ENCODE measurements at regions not wholly inside any gene's neighbourhood (a gene's known extent, or its start where the extent isn't known, plus 50 kb on each side); places are given as distances from the start of the nearest gene placed in this dataset.

GRCh38 chr3:191634902-191635301, 173.9 kb downstream of the PYDC2 start:
- Histone ChIP-seq H3K4me3 (ENCODE audit: control insufficient read depth in 1 of 2, extremely low read depth in 1 of 2, low read length in 1 of 2) (no peak overlapping the region), H3K4me1 (ENCODE audit: control insufficient read depth in 1 of 2, extremely low read depth in 1 of 2, insufficient read depth in 2 of 2, low read length in 2 of 2) (no peaks in the 10 kb centered on the region), H3K27me3 (replicated peaks in 1 of 2; ENCODE audit: control insufficient read depth in 2 of 2, extremely low read depth in 1 of 2, insufficient read depth in 2 of 2, low read length in 1 of 2) (no peaks in the 10 kb centered on the region), H3K9me3 (no peaks in the 10 kb centered on the region), H3K27ac (ENCODE audit: low read length) (no peak overlapping the region), H3K36me3 (ENCODE audit: control insufficient read depth in 2 of 2, extremely low read depth in 1 of 2, insufficient read depth in 1 of 2, low read length in 1 of 2) (no peaks in the 10 kb centered on the region)
- no peak overlapping the region for H3K27ac Mint-ChIP-seq
- no peak for DNase-seq
- WGBS (ENCODE audit: insufficient coverage) = no CpG with 5 or more reads among the region's 1 CpG
- no peak for ATAC-seq (replicated peaks in 1 of 4)
- no peaks in the 10 kb centered on the region for H3K4me1 Mint-ChIP-seq
- no peaks in the 10 kb centered on the region for H3K27me3 Mint-ChIP-seq
- H3K9me3 Mint-ChIP-seq = peaks cover 4 to 10% (median 8%) of the 10 kb centered on the region in 3 donors
- CTCF ChIA-PET = no interaction called here
- POLR2A ChIA-PET = no interaction called here
- no peaks in the 10 kb centered on the region for H3K36me3 Mint-ChIP-seq
- H3K4me3 Mint-ChIP-seq = no peak overlapping the region

- POLR2A ChIA-PET = no interaction called here
- Mint-ChIP-seq H3K36me3 (no peaks in the 10 kb centered on the region), H3K4me1 (no peaks in the 10 kb centered on the region)
These were observed 176.6 kb downstream of the PYDC2 start for GRCh38 chr3:191637611-191638010.

GRCh38 chr3:191641789-191642188, 180.8 kb downstream of the PYDC2 start:
- H3K9me3 Mint-ChIP-seq = peaks cover 23 to 25% (median 23%) of the 10 kb centered on the region in 3 donors
- Histone ChIP-seq H3K4me1 (ENCODE audit: control insufficient read depth in 1 of 2, extremely low read depth in 1 of 2, insufficient read depth in 2 of 2, low read length in 2 of 2) (no peaks in the 10 kb centered on the region), H3K36me3 (ENCODE audit: control insufficient read depth in 2 of 2, extremely low read depth in 1 of 2, insufficient read depth in 1 of 2, low read length in 1 of 2) (no peaks in the 10 kb centered on the region), H3K4me3 (ENCODE audit: control insufficient read depth in 1 of 2, extremely low read depth in 1 of 2, low read length in 1 of 2) (no peak overlapping the region), H3K27ac (ENCODE audit: low read length) (no peak overlapping the region), H3K27me3 (replicated peaks in 1 of 2; ENCODE audit: control insufficient read depth in 2 of 2, extremely low read depth in 1 of 2, insufficient read depth in 2 of 2, low read length in 1 of 2) (no peaks in the 10 kb centered on the region), H3K9me3 (no peaks in the 10 kb centered on the region)
- POLR2A ChIA-PET = no interaction called here
- no peaks in the 10 kb centered on the region for H3K27me3 Mint-ChIP-seq
- H3K4me1 Mint-ChIP-seq = no peaks in the 10 kb centered on the region
- CTCF ChIA-PET = no interaction called here
- no peak overlapping the region for H3K4me3 Mint-ChIP-seq
- H3K27ac Mint-ChIP-seq = no peak overlapping the region
- 91% methylated on average over 2 of the region's 3 CpGs for WGBS (ENCODE audit: insufficient coverage)
- ATAC-seq (replicated peaks in 1 of 4) (no peak), DNase-seq (no peak)
- no peaks in the 10 kb centered on the region for H3K36me3 Mint-ChIP-seq

More at GRCh38 chr3:191637611-191638010, 176.6 kb downstream of the PYDC2 start:
- DNase-seq = no peak
- Histone ChIP-seq H3K4me1 (ENCODE audit: control insufficient read depth in 1 of 2, extremely low read depth in 1 of 2, insufficient read depth in 2 of 2, low read length in 2 of 2) (no peaks in the 10 kb centered on the region), H3K27ac (ENCODE audit: low read length) (no peak overlapping the region), H3K9me3 (no peaks in the 10 kb centered on the region), H3K36me3 (ENCODE audit: control insufficient read depth in 2 of 2, extremely low read depth in 1 of 2, insufficient read depth in 1 of 2, low read length in 1 of 2) (no peaks in the 10 kb centered on the region), H3K4me3 (ENCODE audit: control insufficient read depth in 1 of 2, extremely low read depth in 1 of 2, low read length in 1 of 2) (no peak overlapping the region), H3K27me3 (replicated peaks in 1 of 2; ENCODE audit: control insufficient read depth in 2 of 2, extremely low read depth in 1 of 2, insufficient read depth in 2 of 2, low read length in 1 of 2) (no peaks in the 10 kb centered on the region)
- Mint-ChIP-seq H3K27ac (no peak overlapping the region), H3K9me3 (peaks cover 6 to 12% (median 8%) of the 10 kb centered on the region in 3 donors), H3K4me3 (no peak overlapping the region), H3K27me3 (no peaks in the 10 kb centered on the region)
- CTCF ChIA-PET = no interaction called here
- ATAC-seq (replicated peaks in 1 of 4) = no peak

- no peak overlapping the region for H3K27ac Mint-ChIP-seq
- no peaks in the 10 kb centered on the region for H3K4me1 Mint-ChIP-seq
- Histone ChIP-seq H3K4me1 (ENCODE audit: control insufficient read depth in 1 of 2, extremely low read depth in 1 of 2, insufficient read depth in 2 of 2, low read length in 2 of 2) (no peaks in the 10 kb centered on the region), H3K4me3 (ENCODE audit: control insufficient read depth in 1 of 2, extremely low read depth in 1 of 2, low read length in 1 of 2) (no peak overlapping the region), H3K36me3 (ENCODE audit: control insufficient read depth in 2 of 2, extremely low read depth in 1 of 2, insufficient read depth in 1 of 2, low read length in 1 of 2) (no peaks in the 10 kb centered on the region), H3K9me3 (no peaks in the 10 kb centered on the region), H3K27me3 (replicated peaks in 1 of 2; ENCODE audit: control insufficient read depth in 2 of 2, extremely low read depth in 1 of 2, insufficient read depth in 2 of 2, low read length in 1 of 2) (no peaks in the 10 kb centered on the region), H3K27ac (ENCODE audit: low read length) (no peak overlapping the region)
- no peaks in the 10 kb centered on the region for H3K36me3 Mint-ChIP-seq
- ChIA-PET POLR2A (no interaction called here), CTCF (no interaction called here)
- H3K27me3 Mint-ChIP-seq = no peaks in the 10 kb centered on the region
- H3K9me3 Mint-ChIP-seq = peaks cover 19 to 31% (median 27%) of the 10 kb centered on the region in 3 donors
- ATAC-seq (replicated peaks in 1 of 4) (no peak), DNase-seq (no peak)
- H3K4me3 Mint-ChIP-seq = no peak overlapping the region
- no CpG with 5 or more reads among the region's 2 CpGs for WGBS (ENCODE audit: insufficient coverage)
These were observed 183.3 kb downstream of the PYDC2 start for GRCh38 chr3:191644291-191644690.

- POLR2A ChIA-PET = no interaction called here
- Mint-ChIP-seq H3K4me1 (no peaks in the 10 kb centered on the region), H3K9me3 (peaks cover 14 to 39% (median 33%) of the 10 kb centered on the region in 3 donors), H3K27ac (no peak overlapping the region), H3K27me3 (no peaks in the 10 kb centered on the region), H3K36me3 (no peaks in the 10 kb centered on the region), H3K4me3 (no peak overlapping the region)
- H3K9me3 ChIP-seq = no peaks in the 10 kb centered on the region
- no peak overlapping the region for H3K4me3 ChIP-seq (ENCODE audit: control insufficient read depth in 1 of 2, extremely low read depth in 1 of 2, low read length in 1 of 2)
- no CpG with 5 or more reads among the region's 4 CpGs for WGBS (ENCODE audit: insufficient coverage)
- no peak overlapping the region for H3K27ac ChIP-seq (ENCODE audit: low read length)
- CTCF ChIA-PET = no interaction called here
- ATAC-seq (replicated peaks in 1 of 4) = no peak
- H3K4me1 ChIP-seq (ENCODE audit: control insufficient read depth in 1 of 2, extremely low read depth in 1 of 2, insufficient read depth in 2 of 2, low read length in 2 of 2) = no peaks in the 10 kb centered on the region
- DNase-seq = no peak
- H3K36me3 ChIP-seq (ENCODE audit: control insufficient read depth in 2 of 2, extremely low read depth in 1 of 2, insufficient read depth in 1 of 2, low read length in 1 of 2) = no peaks in the 10 kb centered on the region
- H3K27me3 ChIP-seq (replicated peaks in 1 of 2; ENCODE audit: control insufficient read depth in 2 of 2, extremely low read depth in 1 of 2, insufficient read depth in 2 of 2, low read length in 1 of 2) = no peaks in the 10 kb centered on the region
These were observed 185.3 kb downstream of the PYDC2 start for GRCh38 chr3:191646242-191646641.

- CTCF ChIA-PET = no interaction called here
- Histone ChIP-seq H3K36me3 (ENCODE audit: control insufficient read depth in 2 of 2, extremely low read depth in 1 of 2, insufficient read depth in 1 of 2, low read length in 1 of 2) (no peaks in the 10 kb centered on the region), H3K27me3 (replicated peaks in 1 of 2; ENCODE audit: control insufficient read depth in 2 of 2, extremely low read depth in 1 of 2, insufficient read depth in 2 of 2, low read length in 1 of 2) (no peaks in the 10 kb centered on the region), H3K4me1 (ENCODE audit: control insufficient read depth in 1 of 2, extremely low read depth in 1 of 2, insufficient read depth in 2 of 2, low read length in 2 of 2) (no peaks in the 10 kb centered on the region), H3K27ac (ENCODE audit: low read length) (no peak overlapping the region), H3K9me3 (no peaks in the 10 kb centered on the region), H3K4me3 (ENCODE audit: control insufficient read depth in 1 of 2, extremely low read depth in 1 of 2, low read length in 1 of 2) (no peak overlapping the region)
- H3K4me1 Mint-ChIP-seq = no peaks in the 10 kb centered on the region
- H3K4me3 Mint-ChIP-seq = no peak overlapping the region
- no peak overlapping the region for H3K27ac Mint-ChIP-seq
- POLR2A ChIA-PET = no interaction called here
- no peaks in the 10 kb centered on the region for H3K36me3 Mint-ChIP-seq
- ATAC-seq (replicated peaks in 1 of 4) (no peak), DNase-seq (no peak)
- no peaks in the 10 kb centered on the region for H3K27me3 Mint-ChIP-seq
- peaks cover 13 to 51% (median 37%) of the 10 kb centered on the region in 3 donors for H3K9me3 Mint-ChIP-seq
These were observed 187.8 kb downstream of the PYDC2 start for GRCh38 chr3:191648787-191649186.

GRCh38 chr3:191649626-191650025, 188.7 kb downstream of the PYDC2 start:
- H3K4me1 ChIP-seq (ENCODE audit: control insufficient read depth in 1 of 2, extremely low read depth in 1 of 2, insufficient read depth in 2 of 2, low read length in 2 of 2) = no peaks in the 10 kb centered on the region
- WGBS (ENCODE audit: insufficient coverage) = 60% methylated on average over 1 of the region's 1 CpG
- no peak overlapping the region for H3K4me3 ChIP-seq (ENCODE audit: control insufficient read depth in 1 of 2, extremely low read depth in 1 of 2, low read length in 1 of 2)
- no peak overlapping the region for H3K27ac ChIP-seq (ENCODE audit: low read length)
- ATAC-seq (replicated peaks in 1 of 4) (no peak), DNase-seq (no peak)
- Mint-ChIP-seq H3K9me3 (peaks cover 7 to 50% (median 33%) of the 10 kb centered on the region in 3 donors), H3K27me3 (no peaks in the 10 kb centered on the region), H3K4me3 (no peak overlapping the region), H3K27ac (no peak overlapping the region), H3K4me1 (no peaks in the 10 kb centered on the region), H3K36me3 (no peaks in the 10 kb centered on the region)
- no peaks in the 10 kb centered on the region for H3K36me3 ChIP-seq (ENCODE audit: control insufficient read depth in 2 of 2, extremely low read depth in 1 of 2, insufficient read depth in 1 of 2, low read length in 1 of 2)
- CTCF ChIA-PET = no interaction called here
- H3K9me3 ChIP-seq = no peaks in the 10 kb centered on the region
- POLR2A ChIA-PET = no interaction called here
- no peaks in the 10 kb centered on the region for H3K27me3 ChIP-seq (replicated peaks in 1 of 2; ENCODE audit: control insufficient read depth in 2 of 2, extremely low read depth in 1 of 2, insufficient read depth in 2 of 2, low read length in 1 of 2)
